ENCODE measurements at regions not wholly inside any gene's neighbourhood (a gene's known extent, or its start where the extent isn't known, plus 50 kb on each side); places are given as distances from the start of the nearest gene placed in this dataset.

GRCh38 chr20:62545901-62546525 lies 70.2 kb upstream of the GATA5 start:
- intact Hi-C loops (cut with micrococcal nuclease) = no loop called here
- Mint-ChIP-seq H3K4me1 (ENCODE audit: low read depth) (peaks cover 1% of the 10 kb centered on the region), H3K4me3 (no peak overlapping the region), H3K9me3 (no peaks in the 10 kb centered on the region), H3K27ac (no peak overlapping the region), H3K27me3 (peaks cover 6% of the 10 kb centered on the region), H3K36me3 (ENCODE audit: low read depth) (no peaks in the 10 kb centered on the region)
- ChIA-PET POLR2A (no interaction called here), CTCF (no interaction called here)
- DNase-seq (no peak), ATAC-seq (no peak)
- TF ChIP-seq CTCF (IDR thresholded peaks at IDR 0.05) = no peak

DNA sequence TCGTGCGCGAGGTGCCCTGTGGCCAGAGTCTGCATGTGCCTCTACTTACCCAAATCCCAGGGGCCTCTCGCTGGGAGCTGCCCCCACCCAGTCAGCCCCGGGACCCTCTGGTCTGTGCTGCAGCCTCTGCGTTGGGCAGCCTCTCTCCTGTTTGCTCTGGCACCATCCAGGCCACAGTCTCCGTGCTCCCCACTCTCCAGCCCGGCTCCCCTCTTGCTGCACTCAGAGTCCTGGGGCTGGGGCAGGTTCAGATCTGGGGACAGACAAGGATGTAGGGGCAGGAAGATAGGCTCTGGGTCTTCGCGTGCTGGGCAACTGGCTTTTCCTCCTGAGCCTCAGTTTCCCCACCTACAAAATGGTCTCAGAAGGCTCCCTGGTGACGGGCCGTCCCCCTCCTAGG lies 70.8 kb upstream of the GATA5 start:
- no peak for ATAC-seq
- H3K9me3 Mint-ChIP-seq = no peaks in the 10 kb centered on the region
- no peak for TF ChIP-seq CTCF (IDR thresholded peaks at IDR 0.05)
- intact Hi-C loops (cut with micrococcal nuclease) = no loop called here
- H3K27me3 Mint-ChIP-seq = peaks cover 9% of the 10 kb centered on the region
- H3K36me3 Mint-ChIP-seq (ENCODE audit: low read depth) = no peaks in the 10 kb centered on the region
- no peak overlapping the region for H3K4me3 Mint-ChIP-seq
- no peak overlapping the region for H3K27ac Mint-ChIP-seq
- CTCF ChIA-PET = no interaction called here
- H3K4me1 Mint-ChIP-seq (ENCODE audit: low read depth) = peaks cover 2% of the 10 kb centered on the region
- POLR2A ChIA-PET = no interaction called here
- no peak for DNase-seq

- Mint-ChIP-seq H3K4me3 (no peak overlapping the region), H3K27ac (no peak overlapping the region), H3K4me1 (ENCODE audit: low read depth) (peaks cover 5% of the 10 kb centered on the region), H3K36me3 (ENCODE audit: low read depth) (no peaks in the 10 kb centered on the region), H3K9me3 (no peaks in the 10 kb centered on the region), H3K27me3 (peaks cover 15% of the 10 kb centered on the region)
- DNase-seq (no peak), ATAC-seq (no peak)
- ChIA-PET POLR2A (no interaction called here), CTCF (no interaction called here)
- intact Hi-C loops (cut with micrococcal nuclease) = no loop called here
- no peak for TF ChIP-seq CTCF (IDR thresholded peaks at IDR 0.05)
Measured at GRCh38 chr20:62547364-62547763, 71.6 kb upstream of the GATA5 start.

DNA sequence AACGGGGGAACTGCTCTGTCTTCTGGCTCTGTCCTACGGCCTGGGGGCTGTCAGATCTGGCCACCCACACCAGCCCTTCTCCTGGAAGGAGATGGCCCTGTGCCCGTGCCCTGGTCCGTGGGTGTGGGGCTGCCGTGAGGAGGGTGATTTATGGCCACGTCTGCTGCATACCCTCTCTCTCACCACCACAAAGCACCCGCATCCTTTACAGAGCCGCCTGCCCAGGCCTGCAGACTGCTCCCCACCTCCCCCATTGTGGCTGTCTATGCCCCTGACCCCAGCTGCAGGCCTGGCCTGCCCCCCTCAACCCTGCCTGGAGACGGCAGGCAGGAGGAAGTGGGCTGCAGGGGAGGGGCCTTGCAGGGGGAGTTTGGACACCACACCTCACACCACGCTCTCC lies 72.7 kb upstream of the GATA5 start:
- H3K36me3 Mint-ChIP-seq (ENCODE audit: low read depth) = no peaks in the 10 kb centered on the region
- peaks cover 22% of the 10 kb centered on the region for H3K27me3 Mint-ChIP-seq
- POLR2A ChIA-PET = no interaction called here

DNA sequence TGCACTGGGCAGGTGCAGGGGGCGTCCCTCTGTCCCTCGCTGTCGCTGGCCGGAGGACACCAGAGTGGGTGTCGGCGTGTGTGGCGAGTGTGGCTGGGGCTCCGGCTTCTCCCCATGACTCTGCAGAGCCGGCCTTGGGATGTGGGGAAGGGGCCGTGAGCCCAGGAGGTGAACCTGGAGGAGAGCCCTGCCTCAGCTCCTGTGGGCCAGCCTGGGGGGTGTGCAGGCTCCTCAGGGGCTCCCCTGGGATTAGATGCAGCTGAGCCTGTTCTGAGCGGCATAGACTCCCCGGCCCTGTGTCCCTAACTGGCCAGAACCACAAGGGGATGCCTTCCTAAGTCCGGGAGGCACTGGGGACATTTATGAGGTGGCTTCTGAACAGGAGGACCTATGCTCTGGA lies 73.2 kb upstream of the GATA5 start:
- POLR2A ChIA-PET = no interaction called here
- Mint-ChIP-seq H3K4me3 (no peak overlapping the region), H3K36me3 (ENCODE audit: low read depth) (no peaks in the 10 kb centered on the region), H3K27me3 (peaks cover 27% of the 10 kb centered on the region), H3K9me3 (no peaks in the 10 kb centered on the region), H3K4me1 (ENCODE audit: low read depth) (peaks cover 6% of the 10 kb centered on the region), H3K27ac (no peak overlapping the region)
- intact Hi-C loops (cut with micrococcal nuclease) = no loop called here
- DNase-seq = no peak
- no peak for ATAC-seq
- CTCF ChIA-PET = no interaction called here
- TF ChIP-seq CTCF (IDR thresholded peaks at IDR 0.05) = no peak

More for the DNA sequence above, 72.7 kb upstream of the GATA5 start:
- no peak overlapping the region for H3K4me3 Mint-ChIP-seq
- ATAC-seq = no peak
- no peaks in the 10 kb centered on the region for H3K9me3 Mint-ChIP-seq
- no peak overlapping the region for H3K27ac Mint-ChIP-seq
- CTCF ChIA-PET = no interaction called here
- no peak for TF ChIP-seq CTCF (IDR thresholded peaks at IDR 0.05)
- no peak for DNase-seq
- intact Hi-C loops (cut with micrococcal nuclease) = no loop called here
- peaks cover 6% of the 10 kb centered on the region for H3K4me1 Mint-ChIP-seq (ENCODE audit: low read depth)

Data from activated CD8-positive, alpha-beta T cell treated with anti-CD3 and anti-CD28 coated beads for 36 hours (primary cell).